GM19468 (cell line): ENCODE measurements at regions not wholly inside any gene's neighbourhood (a gene's known extent, or its start where the extent isn't known, plus 50 kb on each side); places are given as distances from the start of the nearest gene placed in this dataset.

Source experiments
- ATAC-seq: cut with Tn5 transposase; IDR thresholded peaks from one replicate; pipeline ENCODE4 v1.9.1; 2021; ENCODE audit warnings: mild to moderate bottlenecking, moderate library complexity, moderate number of reproducible peaks; ENCODE audit not compliant: unreplicated experiment; ENCODE audit errors: extremely low read depth

- ATAC-seq = no peak
Measured at GRCh38 chr10:125296598-125296997, 136.2 kb upstream of the CTBP2 start.

- no peak for ATAC-seq
Measured at GRCh38 chr10:125294109-125294508, 133.7 kb upstream of the CTBP2 start.

- no peak for ATAC-seq
Measured at GRCh38 chr10:125291836-125292235, 131.5 kb upstream of the CTBP2 start.

- no peak for ATAC-seq
Measured at GRCh38 chr10:125289461-125289860, 129.1 kb upstream of the CTBP2 start.

- ATAC-seq = no peak
Measured at GRCh38 chr10:125284875-125285597, 124.7 kb upstream of the CTBP2 start.

- no peak for ATAC-seq
Measured at GRCh38 chr10:125283836-125284614, 123.7 kb upstream of the CTBP2 start.

- ATAC-seq = no peak
Measured at GRCh38 chr10:125283191-125283835, 123.0 kb upstream of the CTBP2 start.

GRCh38 chr10:125281091-125281490 is 120.7 kb upstream of the CTBP2 start:
- no peak for ATAC-seq

- no peak for ATAC-seq
Measured at GRCh38 chr10:125276133-125276532, 115.8 kb upstream of the CTBP2 start.

GRCh38 chr10:125274961-125275360 is 114.6 kb upstream of the CTBP2 start:
- ATAC-seq = no peak

GRCh38 chr10:125273023-125273422 is 112.7 kb upstream of the CTBP2 start:
- ATAC-seq = no peak

- ATAC-seq = no peak
Measured at GRCh38 chr10:125269716-125270115, 109.4 kb upstream of the CTBP2 start.

- no peak for ATAC-seq
Measured at GRCh38 chr10:125266966-125267365, 106.6 kb upstream of the CTBP2 start.

GRCh38 chr10:125266541-125266940 is 106.2 kb upstream of the CTBP2 start:
- no peak for ATAC-seq

GRCh38 chr10:125265579-125265955 is 105.2 kb upstream of the CTBP2 start:
- no peak for ATAC-seq

GRCh38 chr10:125264757-125265578 is 104.6 kb upstream of the CTBP2 start:
- no peak for ATAC-seq

- no peak for ATAC-seq
Measured at GRCh38 chr10:125264091-125264490, 103.7 kb upstream of the CTBP2 start.

GRCh38 chr10:125263551-125263950 is 103.2 kb upstream of the CTBP2 start:
- no peak for ATAC-seq

- no peak for ATAC-seq
Measured at GRCh38 chr10:125262920-125263319, 102.6 kb upstream of the CTBP2 start.

GRCh38 chr10:125262409-125262808 is 102.0 kb upstream of the CTBP2 start:
- no peak for ATAC-seq
